Endothelial cell of umbilical vein (primary cell): ENCODE measurements at regions not wholly inside any gene's neighbourhood (a gene's known extent, or its start where the extent isn't known, plus 50 kb on each side); places are given as distances from the start of the nearest gene placed in this dataset.

Experiments
- BruUV-seq: library from RNA; stranded (reverse); fragments of 400-500 nt; replicated peaks from 2 replicates; lab custom pipeline; 2021; lab: Mats Ljungman, UMichigan
- CTCF ChIA-PET: fragments of 300-600, 350-600 bp; sonication (Branson Sonifier 250); formaldehyde crosslinking; loops from one replicate; lab custom pipeline; 2021; ENCODE audit warnings: antibody characterized with exemption, inconsistent platforms; lab: Charles Lee
- POLR2A ChIA-PET: fragments of 300-600, 350-600 bp; sonication (Branson Sonifier 250); formaldehyde crosslinking; loops from one replicate; lab custom pipeline; 2021; ENCODE audit warnings: antibody characterized with exemption, inconsistent platforms; lab: Charles Lee
- DNase-seq: peaks from one replicate; pipeline ENCODE4 v3.0.0-alpha.2; 2011; ENCODE audit warnings: low read depth, low spot score
- FAIRE-seq: peaks from 2 replicates; lab custom pipeline; 2011; peaks lifted over from hg19 to GRCh38; lab: Jason Lieb, UNC
- H2AFZ ChIP-seq: 2 replicates; pipeline ENCODE4 v1.6.0; 2012; ENCODE audit warnings: low read depth, low read length, control low read depth, inconsistent platforms
- H3K27ac ChIP-seq: 2 replicates; pipeline ENCODE4 v1.5.1; 2011; ENCODE audit warnings: low read depth, mild to moderate bottlenecking, control low read depth, low read length, moderate library complexity; ENCODE audit not compliant: insufficient read depth
- H3K27me3 ChIP-seq, 2 experiments: 2 replicates each; pipeline versions ENCODE4 v1.6.0 to v1.6.1; 2011; ENCODE audit warnings: low read length in 2 of 2, mixed read lengths in 1 of 2; ENCODE audit not compliant: control insufficient read depth in 2 of 2, insufficient read depth in 2 of 2
- H3K36me3 ChIP-seq, 2 experiments: 2 replicates in 1 of 2; 3 replicates in 1 of 2; pipeline ENCODE4 v1.5.1; 2011; ENCODE audit warnings: low read length in 2 of 2, mild to moderate bottlenecking in 1 of 2, moderate library complexity in 1 of 2; ENCODE audit not compliant: control insufficient read depth in 2 of 2, insufficient read depth in 2 of 2; ENCODE audit errors: extremely low read depth in 1 of 2
- H3K4me1 ChIP-seq: 3 replicates; pipeline ENCODE4 v1.5.1; 2011; ENCODE audit warnings: mild to moderate bottlenecking, low read length; ENCODE audit not compliant: control insufficient read depth, insufficient read depth; ENCODE audit errors: extremely low read depth
- H3K4me2 ChIP-seq: 2 replicates; pipeline ENCODE4 v1.6.1; 2011; ENCODE audit warnings: low read length, control low read depth, mixed read lengths; ENCODE audit not compliant: insufficient read depth
- H3K4me3 ChIP-seq, 3 experiments: fragments of 200-600 bp in 1 of 3; sonication (generic), shearing (Covaris generic) in 1 of 3; replicated peaks in 1 of 3; 2 replicates each; pipeline ENCODE4 v1.5.1; 2011 to 2016; ENCODE audit warnings: control low read depth in 3 of 3, low read length in 3 of 3, mild to moderate bottlenecking in 2 of 3, inconsistent platforms in 1 of 3, low read depth in 1 of 3, moderate library complexity in 1 of 3; ENCODE audit not compliant: insufficient read depth in 1 of 3
- H3K79me2 ChIP-seq: 2 replicates; pipeline ENCODE4 v1.6.0; 2012; ENCODE audit warnings: low read length, inconsistent platforms; ENCODE audit not compliant: control insufficient read depth, insufficient read depth
- H3K9ac ChIP-seq: replicated peaks from 2 replicates; pipeline ENCODE3; 2011; ENCODE audit warnings: low read length, control low read depth; ENCODE audit not compliant: insufficient read depth; ENCODE audit errors: extremely low read depth
- H3K9me1 ChIP-seq: replicated peaks from 3 replicates; pipeline ENCODE4 v1.6.0; 2011; ENCODE audit warnings: mild to moderate bottlenecking, low read length; ENCODE audit not compliant: control insufficient read depth, insufficient read depth; ENCODE audit errors: extremely low read depth
- H3K9me3 ChIP-seq: replicated peaks from 2 replicates; pipeline ENCODE4 v1.5.1; 2012; ENCODE audit warnings: low read length, inconsistent platforms; ENCODE audit not compliant: control insufficient read depth, insufficient read depth
- H4K20me1 ChIP-seq: replicated peaks from 2 replicates; pipeline ENCODE3; 2011; ENCODE audit warnings: mild to moderate bottlenecking, low read length; ENCODE audit not compliant: control insufficient read depth, insufficient read depth; ENCODE audit errors: extremely low read depth
- EZH2 ChIP-seq: IDR thresholded peaks from 2 replicates; pipeline ENCODE4 v1.6.1; 2012; ENCODE audit warnings: borderline replicate concordance, low read depth, mild to moderate bottlenecking, moderate library complexity, low read length, inconsistent platforms; ENCODE audit not compliant: severe bottlenecking
- FOS ChIP-seq: IDR thresholded peaks from 2 replicates; pipeline ENCODE4 v1.6.1; 2011; ENCODE audit warnings: mild to moderate bottlenecking, low read length, moderate library complexity, borderline replicate concordance; ENCODE audit not compliant: insufficient read depth
- GATA2 ChIP-seq: IDR thresholded peaks from 2 replicates; pipeline ENCODE4 v1.7.0; 2011; ENCODE audit warnings: low read depth, mild to moderate bottlenecking, moderate library complexity, mixed read lengths, low read length; ENCODE audit not compliant: insufficient read length, insufficient read depth
- JUN ChIP-seq: IDR thresholded peaks from 2 replicates; pipeline ENCODE4 v1.6.1; 2011; ENCODE audit warnings: borderline replicate concordance, low read depth; ENCODE audit not compliant: insufficient read length, insufficient read depth
- MYC ChIP-seq: IDR thresholded peaks from one replicate; pipeline ENCODE4 v1.6.1; 2011; ENCODE audit warnings: mild to moderate bottlenecking, low read depth, low read length
- POLR2A ChIP-seq: IDR thresholded peaks from 2 replicates; pipeline ENCODE4 v1.6.1; 2012; ENCODE audit warnings: low read depth, mild to moderate bottlenecking, control low read depth, low read length
- POLR2AphosphoS5 ChIP-seq: IDR thresholded peaks from 2 replicates; pipeline ENCODE4 v1.6.1; 2012; ENCODE audit warnings: low read depth, mild to moderate bottlenecking, control low read depth, low read length, moderate library complexity; ENCODE audit not compliant: insufficient read depth
- dilution Hi-C: fragments of 300-500 bp; cut with MboI; formaldehyde crosslinking; loops from one replicate; pipeline ENCODE4 v1.15.0; 2019; ENCODE audit warnings: low sequenced_read_pairs; ENCODE audit not compliant: extremely low pct_ligation_motif_present
- intact Hi-C: fragments of 100-400 bp; cut with micrococcal nuclease; formaldehyde crosslinking; loops from one replicate; pipeline ENCODE4 v1.10.0; 2022
- TF ChIP-seq, protein P1 (sequence below): IDR thresholded peaks from 2 replicates; pipeline ENCODE4 v1.6.1; 2011; ENCODE audit not compliant: insufficient read depth, insufficient read length
- TF ChIP-seq, protein P2 (sequence below), 2 donors: IDR thresholded peaks; 1 replicate in 1 of 2; 2 replicates in 1 of 2; pipeline ENCODE4 v1.5.1; 2011; ENCODE audit warnings: low read length in 2 of 2, mild to moderate bottlenecking in 2 of 2, moderate library complexity in 2 of 2, control low read depth in 1 of 2, inconsistent platforms in 1 of 2, low read depth in 1 of 2; ENCODE audit not compliant: insufficient read depth in 1 of 2; ENCODE audit errors: extremely low read depth in 1 of 2

DNA sequence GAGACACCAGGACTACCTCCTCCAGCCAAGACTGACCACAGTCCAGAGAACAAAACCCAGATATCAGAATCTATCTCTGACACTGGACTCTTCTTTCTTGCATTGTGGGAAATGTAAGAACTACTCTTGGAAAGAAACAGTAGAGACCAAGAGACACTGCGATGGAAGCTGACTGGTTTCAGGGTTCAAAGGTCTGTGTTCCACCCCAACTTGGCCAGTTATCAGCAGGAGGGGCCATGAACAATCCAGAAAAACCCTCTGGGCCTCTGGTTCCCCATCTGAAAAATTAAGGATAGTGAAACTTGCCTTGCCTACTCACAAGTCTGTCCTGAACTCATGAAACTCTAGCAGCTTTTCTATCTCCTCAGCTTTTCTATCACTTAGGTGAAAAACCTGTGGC is 166.5 kb downstream of the SUCLG1 start:
- no peak for TF ChIP-seq MYC
- no peak for TF ChIP-seq POLR2AphosphoS5
- Histone ChIP-seq H3K9ac (no peak overlapping the region), H4K20me1 (no peaks in the 10 kb centered on the region), H3K27ac (no peak overlapping the region), H3K79me2 (no peaks in the 10 kb centered on the region), H3K4me1 (no peaks in the 10 kb centered on the region), H3K9me3 (no peaks in the 10 kb centered on the region), H2AFZ (no peak overlapping the region), H3K9me1 (no peaks in the 10 kb centered on the region), H3K4me3 (no peak overlapping the region), H3K36me3 (no peaks in the 10 kb centered on the region), H3K4me2 (no peak overlapping the region), H3K27me3 (no peaks in the 10 kb centered on the region)
- FAIRE-seq (no peak), DNase-seq (no peak)
- CTCF ChIA-PET = no interaction called here
- POLR2A ChIA-PET = no interaction called here
- dilution Hi-C loops = no loop called here
- intact Hi-C loops = no loop called here
- BruUV-seq = no TSS peak

DNA sequence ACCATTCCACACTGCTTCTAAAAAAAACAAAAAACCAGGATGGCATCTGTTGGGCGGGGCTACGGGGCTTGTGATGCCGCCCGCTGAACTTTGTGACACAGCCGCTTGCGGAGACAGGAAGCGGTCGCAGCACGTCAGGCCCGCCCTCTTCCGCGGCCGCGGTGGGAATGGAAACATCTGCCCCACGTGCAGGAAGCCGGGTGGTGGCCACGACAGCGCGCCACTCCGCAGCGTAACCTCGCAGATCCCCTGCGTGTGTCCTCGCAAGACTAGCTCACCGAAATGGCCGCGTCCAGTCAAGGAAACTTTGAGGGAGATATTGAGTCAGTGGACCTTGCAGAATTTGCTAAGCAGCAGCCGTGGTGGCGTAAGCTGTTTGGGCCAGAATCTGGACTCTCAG is 168.5 kb downstream of the SUCLG1 start:
- Histone ChIP-seq H3K4me2 (no peak overlapping the region), H3K79me2 (no peaks in the 10 kb centered on the region), H3K9me3 (no peaks in the 10 kb centered on the region), H3K9me1 (no peaks in the 10 kb centered on the region), H3K27ac (no peak overlapping the region), H3K9ac (no peak overlapping the region), H3K36me3 (no peaks in the 10 kb centered on the region), H4K20me1 (no peaks in the 10 kb centered on the region), H3K4me1 (no peaks in the 10 kb centered on the region), H3K4me3 (no peak overlapping the region), H3K27me3 (no peaks in the 10 kb centered on the region), H2AFZ (no peak overlapping the region)
- no peak for TF ChIP-seq MYC
- TF ChIP-seq GATA2 = no peak
- TF ChIP-seq POLR2AphosphoS5 = no peak
- TF ChIP-seq FOS = no peak
- TF ChIP-seq EZH2 = no peak
- TF ChIP-seq POLR2A = no peak
- TF ChIP-seq JUN = no peak
- TF ChIP-seq, protein P1, sequence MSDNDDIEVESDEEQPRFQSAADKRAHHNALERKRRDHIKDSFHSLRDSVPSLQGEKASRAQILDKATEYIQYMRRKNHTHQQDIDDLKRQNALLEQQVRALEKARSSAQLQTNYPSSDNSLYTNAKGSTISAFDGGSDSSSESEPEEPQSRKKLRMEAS = no peak
- TF ChIP-seq, protein P2, sequence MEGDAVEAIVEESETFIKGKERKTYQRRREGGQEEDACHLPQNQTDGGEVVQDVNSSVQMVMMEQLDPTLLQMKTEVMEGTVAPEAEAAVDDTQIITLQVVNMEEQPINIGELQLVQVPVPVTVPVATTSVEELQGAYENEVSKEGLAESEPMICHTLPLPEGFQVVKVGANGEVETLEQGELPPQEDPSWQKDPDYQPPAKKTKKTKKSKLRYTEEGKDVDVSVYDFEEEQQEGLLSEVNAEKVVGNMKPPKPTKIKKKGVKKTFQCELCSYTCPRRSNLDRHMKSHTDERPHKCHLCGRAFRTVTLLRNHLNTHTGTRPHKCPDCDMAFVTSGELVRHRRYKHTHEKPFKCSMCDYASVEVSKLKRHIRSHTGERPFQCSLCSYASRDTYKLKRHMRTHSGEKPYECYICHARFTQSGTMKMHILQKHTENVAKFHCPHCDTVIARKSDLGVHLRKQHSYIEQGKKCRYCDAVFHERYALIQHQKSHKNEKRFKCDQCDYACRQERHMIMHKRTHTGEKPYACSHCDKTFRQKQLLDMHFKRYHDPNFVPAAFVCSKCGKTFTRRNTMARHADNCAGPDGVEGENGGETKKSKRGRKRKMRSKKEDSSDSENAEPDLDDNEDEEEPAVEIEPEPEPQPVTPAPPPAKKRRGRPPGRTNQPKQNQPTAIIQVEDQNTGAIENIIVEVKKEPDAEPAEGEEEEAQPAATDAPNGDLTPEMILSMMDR (IDR thresholded peaks at IDR 0.05; ENCODE audit: extremely low read depth in 1 of 2, insufficient read depth in 1 of 2, low read depth in 1 of 2, low read length in 2 of 2) = no peak
- no peak for DNase-seq
- dilution Hi-C loops = no loop called here
- intact Hi-C loops = no loop called here
- ChIA-PET POLR2A (no interaction called here), CTCF (no interaction called here)
- BruUV-seq = no TSS peak
- FAIRE-seq = no peak
